A673 (cell line): ENCODE measurements at regions not wholly inside any gene's neighbourhood (a gene's known extent, or its start where the extent isn't known, plus 50 kb on each side); places are given as distances from the start of the nearest gene placed in this dataset.

Experiments used
- CTCF ChIP-seq: fragments of 300-800, 200-600 bp; sonication (generic); conservative IDR thresholded peaks from 2 replicates; pipeline ENCODE4 v1.5.1; 2017; ENCODE audit warnings: low read depth, mild to moderate bottlenecking, antibody characterized with exemption, low read length, moderate library complexity, mixed read lengths
- EZH2 ChIP-seq: fragments of 200-600 bp; sonication (generic); IDR thresholded peaks from 2 replicates; pipeline ENCODE4 v1.6.1; 2017; ENCODE audit warnings: borderline replicate concordance, low read depth, mild to moderate bottlenecking, mixed read lengths, antibody characterized with exemption, low read length; ENCODE audit not compliant: poor library complexity, severe bottlenecking

GRCh38 chr14:62439210-62439609 lies 606.0 kb downstream of the KCNH5 start:
- no peak for TF ChIP-seq CTCF
- no peak for TF ChIP-seq EZH2
